ENCODE measurements at regions not wholly inside any gene's neighbourhood (a gene's known extent, or its start where the extent isn't known, plus 50 kb on each side); places are given as distances from the start of the nearest gene placed in this dataset.
A peak's percentile ranks its signal among the peaks of the same experiment; 100 is the strongest.

- no peak overlapping the region for H2BK12ac ChIP-seq (ENCODE audit: insufficient read length, low read depth, low read length)
- peak overlapping the region; percentile 40 for H2AFZ ChIP-seq (ENCODE audit: low read length)
- H2BK120ac ChIP-seq (ENCODE audit: low read depth, low read length, poor library complexity, severe bottlenecking): no peak overlapping the region
- no peak overlapping the region; a peak in 1 of 7 replicates for H3K27ac Mint-ChIP-seq
- no peak overlapping the region for H3K23ac ChIP-seq (ENCODE audit: insufficient read length, low read depth, low read length)
- H3K27ac ChIP-seq (ENCODE audit: insufficient read length, low read depth, low read length): no peak overlapping the region
- H4K20me1 ChIP-seq (ENCODE audit: control insufficient read depth, insufficient read depth, insufficient read length): no peaks in the 10 kb centered on the region
- H3K36me3 Mint-ChIP-seq (ENCODE audit: insufficient read depth in 1 of 3, low read depth in 3 of 3): peaks cover 2 to 6% (median 3%) of the 10 kb centered on the region in 3 experiments; a peak in 5 of 7 replicates
- no peaks in the 10 kb centered on the region for H3K79me1 ChIP-seq (ENCODE audit: insufficient read depth, low read depth, low read length, poor library complexity, severe bottlenecking)
- H3K4me1 Mint-ChIP-seq: no peaks in the 10 kb centered on the region
- H3K23me2 ChIP-seq (ENCODE audit: insufficient read length, low read depth, low read length, poor library complexity, severe bottlenecking): no peaks in the 10 kb centered on the region
- H3K9me3 ChIP-seq (ENCODE audit: control insufficient read depth, low read depth, low read length): no peaks in the 10 kb centered on the region
- H3T11ph ChIP-seq (ENCODE audit: low read length): no peak overlapping the region
- no peaks in the 10 kb centered on the region for H3K27me3 ChIP-seq (ENCODE audit: insufficient read depth, low read length)
- no peak overlapping the region for H4K5ac ChIP-seq (ENCODE audit: insufficient read length, low read depth, low read length)
- H3K9me3 Mint-ChIP-seq: peaks cover 4% of the 10 kb centered on the region in 2 experiments; a peak in 4 of 5 replicates
- H2BK15ac ChIP-seq (ENCODE audit: low read depth, low read length): no peak overlapping the region
- H4K8ac ChIP-seq (replicated peaks; ENCODE audit: insufficient read length, low read depth, low read length): no peak overlapping the region
- H2BK5ac ChIP-seq (ENCODE audit: insufficient read length, low read length): no peak overlapping the region
- H3K56ac ChIP-seq (ENCODE audit: insufficient read length, low read depth, low read length): no peak overlapping the region
- H4K91ac ChIP-seq (ENCODE audit: insufficient read length, low read depth, low read length): no peak overlapping the region
- H2AK5ac ChIP-seq (ENCODE audit: insufficient read length, low read length): no peak overlapping the region
- H3K4me1 ChIP-seq (ENCODE audit: insufficient read depth, low read length): no peaks in the 10 kb centered on the region
- no peaks in the 10 kb centered on the region for H3K27me3 Mint-ChIP-seq (ENCODE audit: low read depth)
- no CpG with 5 or more reads among the region's 3 CpGs for WGBS (ENCODE audit: extremely low coverage, insufficient read length, low lambda C conversion rate)
- no peak overlapping the region for H3K9ac ChIP-seq (ENCODE audit: extremely low read depth, insufficient read length, low read length)
- no peak for TF ChIP-seq CTCF (conservative IDR thresholded peaks at IDR 0.05)
- H3K4ac ChIP-seq (ENCODE audit: low read depth, low read length): no peak overlapping the region
- no peak overlapping the region for H3K4me3 Mint-ChIP-seq
- H2BK20ac ChIP-seq (ENCODE audit: low read depth, low read length, poor library complexity, severe bottlenecking): no peak overlapping the region
- H3K18ac ChIP-seq (ENCODE audit: insufficient read length, low read depth, low read length): no peak overlapping the region
- H3K14ac ChIP-seq (ENCODE audit: insufficient read depth, low read length): no peak overlapping the region
- DNase-seq: no peak
- no peak overlapping the region for H3K4me2 ChIP-seq (ENCODE audit: insufficient read depth, insufficient read length, low read length)
- H3K79me2 ChIP-seq (ENCODE audit: insufficient read depth, low read length): no peaks in the 10 kb centered on the region
Observed at GRCh38 chr11:37988031-37988430, 1390.0 kb upstream of the RAG2 start.
